DND-41 (cell line): ENCODE measurements at regions not wholly inside any gene's neighbourhood (a gene's known extent, or its start where the extent isn't known, plus 50 kb on each side); places are given as distances from the start of the nearest gene placed in this dataset.

Source experiments
- CTCF ChIP-seq: IDR thresholded peaks from 2 replicates; pipeline ENCODE4 v1.5.1; 2012; ENCODE audit warnings: borderline replicate concordance, low read length, moderate library complexity, mild to moderate bottlenecking; ENCODE audit not compliant: poor library complexity, severe bottlenecking; ENCODE audit errors: extremely low read depth
- EZH2 ChIP-seq: IDR thresholded peaks from 3 replicates; pipeline ENCODE4 v1.6.1; 2012; ENCODE audit warnings: borderline replicate concordance, low read depth, mild to moderate bottlenecking, moderate library complexity, low read length, inconsistent platforms; ENCODE audit not compliant: severe bottlenecking

GRCh38 chr9:111192650-111193049 lies 137.4 kb downstream of the OR2K2 start:
- TF ChIP-seq CTCF (no peak), EZH2 (no peak)
